Activated naive CD4-positive, alpha-beta T cell treated with anti-CD3 and anti-CD28 coated beads, Interleukin-2, amount 50 U/mL, for 16 hours (primary cell): ENCODE measurements at regions not wholly inside any gene's neighbourhood (a gene's known extent, or its start where the extent isn't known, plus 50 kb on each side); places are given as distances from the start of the nearest gene placed in this dataset.
"Not testable (repeated sequence)": the region's sequence is repeated elsewhere in the genome, so short reads cannot be mapped to it uniquely, and the experiment has no call there.

Experiments used
- DNase-seq: peaks from one replicate; pipeline ENCODE4 v3.0.0-alpha.2; 2020

GRCh38 chr6:22164236-22164635 is 132.6 kb downstream of the PRL start:
- no peak for DNase-seq

- not testable (repeated sequence) for DNase-seq
Measured at GRCh38 chr6:22171006-22171405, 125.8 kb downstream of the PRL start.

GRCh38 chr6:22171885-22172284 is 125.0 kb downstream of the PRL start:
- DNase-seq = not testable (repeated sequence)

GRCh38 chr6:22173311-22173710 is 123.5 kb downstream of the PRL start:
- DNase-seq = no peak

GRCh38 chr6:22180250-22180649 is 116.6 kb downstream of the PRL start:
- DNase-seq = not testable (repeated sequence)

GRCh38 chr6:22184371-22184770 is 112.5 kb downstream of the PRL start:
- DNase-seq = no peak

GRCh38 chr6:22189946-22190345 is 106.9 kb downstream of the PRL start:
- no peak for DNase-seq

- no peak for DNase-seq
Measured at GRCh38 chr6:22194188-22194921, 102.5 kb downstream of the PRL start.

GRCh38 chr6:22199771-22200170 is 97.1 kb downstream of the PRL start:
- DNase-seq = no peak

GRCh38 chr6:22204153-22204552 is 92.7 kb downstream of the PRL start:
- DNase-seq = no peak

GRCh38 chr6:22205266-22205665 is 91.6 kb downstream of the PRL start:
- DNase-seq = no peak

- DNase-seq = no peak
Measured at GRCh38 chr6:22206106-22206505, 90.7 kb downstream of the PRL start.

- DNase-seq = no peak
Measured at GRCh38 chr6:22208026-22208425, 88.8 kb downstream of the PRL start.

- no peak for DNase-seq
Measured at GRCh38 chr6:22214314-22214713, 82.5 kb downstream of the PRL start.

- not testable (repeated sequence) for DNase-seq
Measured at GRCh38 chr6:22215474-22215873, 81.4 kb downstream of the PRL start.

- no peak for DNase-seq
Measured at GRCh38 chr6:22218410-22218809, 78.4 kb downstream of the PRL start.

- DNase-seq = no peak
Measured at GRCh38 chr6:22219925-22220324, 76.9 kb downstream of the PRL start.

- no peak for DNase-seq
Measured at GRCh38 chr6:22221211-22221610, 75.6 kb downstream of the PRL start.

- DNase-seq = no peak
Measured at GRCh38 chr6:22221630-22222029, 75.2 kb downstream of the PRL start.

GRCh38 chr6:22222469-22222868 is 74.4 kb downstream of the PRL start:
- DNase-seq = no peak

- no peak for DNase-seq
Measured at GRCh38 chr6:22227824-22228610, 68.8 kb downstream of the PRL start.

GRCh38 chr6:22231050-22231449 is 65.8 kb downstream of the PRL start:
- no peak for DNase-seq

GRCh38 chr6:22231616-22232015 is 65.2 kb downstream of the PRL start:
- DNase-seq = no peak

GRCh38 chr6:22236626-22237414 is 60.0 kb downstream of the PRL start:
- no peak for DNase-seq
